PC-9 (cell line): ENCODE measurements at regions not wholly inside any gene's neighbourhood (a gene's known extent, or its start where the extent isn't known, plus 50 kb on each side); places are given as distances from the start of the nearest gene placed in this dataset.

ENCODE experiments used
- EZH2 ChIP-seq: fragments of 200-600 bp; sonication (generic); IDR thresholded peaks from 2 replicates; pipeline ENCODE4 v1.8.0; 2017; ENCODE audit warnings: antibody characterized with exemption, low read depth
- TF ChIP-seq, protein P1 (sequence below): fragments of 200-600 bp; sonication (generic); conservative IDR thresholded peaks from 2 replicates; pipeline ENCODE4 v1.6.1; 2017; ENCODE audit warnings: mixed run types, antibody characterized with exemption, mild to moderate bottlenecking, moderate library complexity

DNA sequence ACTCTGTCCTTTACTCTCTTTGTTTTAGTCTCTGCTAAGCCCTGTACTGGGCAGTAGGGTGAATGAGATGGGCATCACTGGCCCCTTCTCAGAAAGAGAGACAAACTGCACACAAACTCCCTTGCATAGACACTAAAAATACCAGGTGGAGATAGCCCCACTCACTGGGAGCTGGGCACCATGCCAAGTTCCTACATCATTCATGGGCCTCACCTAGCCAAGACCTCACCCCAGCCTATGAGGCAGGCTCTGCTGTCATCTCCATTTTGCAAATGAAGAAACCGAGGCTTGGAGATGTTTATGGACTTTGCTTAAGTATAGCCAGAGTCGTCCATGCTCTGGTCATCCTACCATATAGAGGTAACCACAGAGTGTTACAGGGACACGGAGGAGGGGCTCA, 499.8 kb upstream of the CDH11 start:
- TF ChIP-seq, protein P1, sequence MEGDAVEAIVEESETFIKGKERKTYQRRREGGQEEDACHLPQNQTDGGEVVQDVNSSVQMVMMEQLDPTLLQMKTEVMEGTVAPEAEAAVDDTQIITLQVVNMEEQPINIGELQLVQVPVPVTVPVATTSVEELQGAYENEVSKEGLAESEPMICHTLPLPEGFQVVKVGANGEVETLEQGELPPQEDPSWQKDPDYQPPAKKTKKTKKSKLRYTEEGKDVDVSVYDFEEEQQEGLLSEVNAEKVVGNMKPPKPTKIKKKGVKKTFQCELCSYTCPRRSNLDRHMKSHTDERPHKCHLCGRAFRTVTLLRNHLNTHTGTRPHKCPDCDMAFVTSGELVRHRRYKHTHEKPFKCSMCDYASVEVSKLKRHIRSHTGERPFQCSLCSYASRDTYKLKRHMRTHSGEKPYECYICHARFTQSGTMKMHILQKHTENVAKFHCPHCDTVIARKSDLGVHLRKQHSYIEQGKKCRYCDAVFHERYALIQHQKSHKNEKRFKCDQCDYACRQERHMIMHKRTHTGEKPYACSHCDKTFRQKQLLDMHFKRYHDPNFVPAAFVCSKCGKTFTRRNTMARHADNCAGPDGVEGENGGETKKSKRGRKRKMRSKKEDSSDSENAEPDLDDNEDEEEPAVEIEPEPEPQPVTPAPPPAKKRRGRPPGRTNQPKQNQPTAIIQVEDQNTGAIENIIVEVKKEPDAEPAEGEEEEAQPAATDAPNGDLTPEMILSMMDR = no peak
- TF ChIP-seq EZH2 = no peak
